Activated CD8-positive, alpha-beta memory T cell treated with anti-CD3 and anti-CD28 coated beads for 1 hour (primary cell): ENCODE measurements at regions not wholly inside any gene's neighbourhood (a gene's known extent, or its start where the extent isn't known, plus 50 kb on each side); places are given as distances from the start of the nearest gene placed in this dataset.

Experiments used
- DNase-seq, 2 donors: peaks; one replicate each; pipeline ENCODE4 v3.0.0-alpha.2; 2020; ENCODE audit warnings: low read depth in 1 of 2; ENCODE audit errors: extremely low read depth in 1 of 2

DNA sequence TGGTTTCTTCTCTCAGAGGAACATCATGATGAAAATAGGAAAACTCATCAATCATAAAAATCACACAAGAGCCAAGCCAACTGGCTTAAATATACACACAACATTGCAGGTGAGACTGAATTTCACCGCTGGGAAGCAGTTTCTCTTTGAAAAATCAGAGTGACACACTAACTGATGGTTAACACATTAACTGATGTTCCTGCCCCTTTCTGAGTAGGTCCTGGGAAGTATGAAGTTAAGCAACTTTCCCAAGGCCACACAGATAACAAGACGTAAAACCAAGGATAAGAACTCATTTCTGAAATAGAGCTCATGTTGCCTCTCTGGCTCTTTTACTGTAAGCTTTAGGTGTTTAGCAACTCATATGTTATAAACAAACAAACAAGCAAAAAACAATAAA is 813.7 kb upstream of the HS3ST1 start:
- DNase-seq = no peak

GRCh38 chr4:12239897-12240636 is 811.4 kb upstream of the HS3ST1 start:
- no peak for DNase-seq

GRCh38 chr4:12231098-12231497 is 802.4 kb upstream of the HS3ST1 start:
- DNase-seq = no peak

DNA sequence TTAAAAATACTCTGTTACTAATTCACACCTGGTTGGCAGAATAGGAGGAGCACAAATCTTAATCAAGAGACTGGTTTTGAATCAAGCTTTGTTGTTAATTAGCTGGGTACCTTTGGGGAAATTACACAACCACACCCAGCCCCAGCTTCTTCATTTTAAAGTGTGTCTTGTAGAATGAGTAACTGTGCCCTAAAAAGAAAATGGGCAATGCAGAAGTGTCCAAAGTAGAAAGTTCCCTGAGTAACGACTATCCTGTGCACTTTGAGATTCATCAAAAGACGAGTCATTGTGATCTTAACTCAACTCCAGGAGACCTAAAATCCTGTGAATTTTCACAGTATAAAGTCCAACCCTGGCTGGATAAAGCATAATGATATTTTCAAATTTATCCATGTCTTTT is 792.3 kb upstream of the HS3ST1 start:
- DNase-seq = no peak

DNA sequence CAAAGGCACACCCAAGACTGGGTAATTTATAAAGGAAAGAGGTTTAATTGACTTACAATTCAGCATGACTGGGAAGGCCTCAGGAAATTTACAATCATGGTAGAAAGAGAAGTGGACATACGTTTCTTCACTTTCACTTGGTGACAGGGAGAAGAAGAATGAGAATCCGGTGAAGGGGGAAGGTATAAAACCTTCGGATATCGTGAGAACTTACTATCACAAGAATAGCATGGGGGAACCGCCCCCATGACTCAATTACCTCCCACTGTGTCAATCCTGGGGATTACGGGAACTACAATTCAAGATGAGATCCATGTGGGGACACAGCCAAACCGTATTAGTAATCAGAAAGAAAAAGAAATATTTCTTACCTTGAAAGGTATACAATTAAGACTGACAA is 782.9 kb upstream of the HS3ST1 start:
- DNase-seq = no peak

DNA sequence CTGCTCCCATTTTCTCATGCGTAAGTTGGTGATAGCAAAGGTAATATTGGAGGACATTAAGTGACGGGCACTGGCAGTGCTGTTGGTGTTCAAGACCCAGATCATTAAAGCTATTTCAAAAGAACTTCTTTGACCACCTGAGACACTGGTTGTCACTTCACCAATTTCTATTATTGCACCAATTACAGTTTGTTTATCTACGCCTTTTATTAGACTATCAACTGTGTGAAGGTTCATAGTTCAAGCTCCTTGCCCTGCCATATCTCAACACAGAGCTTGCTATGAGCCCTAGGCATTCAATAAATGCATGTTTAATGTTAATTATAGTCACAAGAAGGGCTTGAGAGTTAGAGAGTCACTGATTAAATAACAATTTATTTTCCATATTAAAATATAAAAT is 778.7 kb upstream of the HS3ST1 start:
- no peak for DNase-seq

DNA sequence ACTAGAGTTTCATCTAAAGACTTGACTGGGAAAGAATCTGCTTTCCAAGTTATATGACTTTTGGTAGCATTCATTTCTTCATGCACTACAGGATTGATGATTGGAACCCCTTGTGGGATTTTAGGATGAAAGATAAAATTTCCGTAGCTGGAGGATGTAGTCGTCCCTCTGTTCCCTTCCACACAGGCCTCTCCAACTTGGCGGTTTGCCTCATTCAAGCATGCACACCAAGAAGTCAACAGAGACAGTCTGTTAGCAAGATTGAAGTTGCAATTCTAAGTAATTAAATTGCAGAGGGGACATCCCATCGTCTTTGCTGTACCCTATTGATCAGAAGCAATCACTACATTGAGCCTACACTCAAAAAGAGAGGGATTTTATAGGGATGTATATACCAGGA is 777.4 kb upstream of the HS3ST1 start:
- DNase-seq = no peak

DNA sequence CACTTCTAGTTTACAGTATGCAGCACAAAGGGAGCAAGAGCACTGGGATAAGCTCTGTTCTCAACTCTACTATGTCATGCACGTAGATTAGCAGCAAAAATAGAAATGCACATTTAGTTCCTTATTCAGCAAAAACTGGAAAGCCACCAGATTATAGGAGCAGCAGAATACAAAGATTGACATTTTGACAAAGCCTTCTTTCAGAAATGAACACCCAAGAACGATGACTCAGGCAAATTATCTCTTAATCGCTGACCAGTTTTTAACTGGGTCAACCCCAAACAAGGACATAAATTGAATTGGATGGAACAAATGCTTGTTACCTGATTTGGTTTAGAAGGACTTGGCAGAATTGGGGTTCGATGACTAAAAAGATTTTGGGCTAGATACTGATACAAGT is 775.3 kb upstream of the HS3ST1 start:
- DNase-seq = no peak

DNA sequence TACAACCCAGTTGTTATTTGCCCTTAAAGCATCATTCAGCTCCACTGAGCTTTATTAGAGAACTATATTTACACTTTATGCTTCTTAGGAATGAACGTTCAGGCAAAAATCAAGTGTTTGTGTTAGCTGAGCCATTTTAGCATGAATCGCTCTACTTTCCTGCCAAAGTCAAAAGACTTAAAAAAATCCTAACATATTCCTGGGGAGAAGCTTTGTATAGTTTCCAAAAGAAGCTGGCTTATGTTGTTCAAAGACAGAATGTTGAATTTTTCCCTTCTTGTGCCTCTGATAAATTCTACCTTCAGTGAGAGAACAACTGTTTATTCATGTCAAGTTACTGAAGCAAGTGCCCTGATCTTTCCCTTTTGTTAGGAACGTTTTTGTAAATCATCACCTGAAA is 771.5 kb upstream of the HS3ST1 start:
- no peak for DNase-seq

DNA sequence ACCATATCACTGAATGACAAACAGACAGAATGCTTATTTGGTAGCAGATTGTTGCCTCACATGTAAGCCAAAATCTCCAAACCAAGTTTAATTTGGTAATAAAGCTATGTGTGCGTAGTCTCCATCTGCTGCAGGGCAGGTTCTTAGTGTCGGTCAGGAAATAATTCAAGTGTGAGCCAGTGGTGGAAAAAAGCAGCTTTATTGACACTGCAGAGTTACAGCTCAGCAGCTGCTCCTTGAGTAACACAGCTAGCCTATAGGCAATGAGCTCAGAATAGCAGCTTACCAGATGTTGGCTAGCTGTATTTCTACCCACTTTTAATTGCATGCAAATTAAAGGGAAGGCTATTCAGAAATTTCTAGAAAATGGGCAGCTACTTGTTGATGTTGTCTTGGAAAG is 757.8 kb upstream of the HS3ST1 start:
- DNase-seq = no peak

GRCh38 chr4:12178614-12179610 is 750.2 kb upstream of the HS3ST1 start:
- no peak for DNase-seq

- DNase-seq = no peak
Measured at GRCh38 chr4:12177416-12177815, 748.7 kb upstream of the HS3ST1 start.

GRCh38 chr4:12173496-12173895 is 744.8 kb upstream of the HS3ST1 start:
- DNase-seq = no peak

GRCh38 chr4:12172198-12172973 is 743.7 kb upstream of the HS3ST1 start:
- no peak for DNase-seq

DNA sequence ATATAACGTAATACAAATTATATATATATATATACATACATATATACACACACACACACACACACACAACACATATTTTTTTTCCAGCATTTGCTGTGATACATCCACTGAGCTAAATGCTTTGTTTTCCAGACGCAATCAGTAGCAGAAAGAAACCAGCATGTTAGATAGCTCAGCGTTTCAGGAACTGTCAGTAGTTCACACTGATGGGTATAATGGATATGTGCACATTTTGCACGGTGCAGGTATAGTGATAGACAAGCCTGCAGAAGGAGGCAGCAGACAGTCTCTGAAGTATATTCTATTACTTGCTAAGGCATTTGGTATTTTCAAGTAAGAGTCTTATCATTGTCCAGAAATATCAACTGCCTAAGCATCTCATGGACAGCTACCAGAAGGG is 741.6 kb upstream of the HS3ST1 start:
- DNase-seq = no peak

DNA sequence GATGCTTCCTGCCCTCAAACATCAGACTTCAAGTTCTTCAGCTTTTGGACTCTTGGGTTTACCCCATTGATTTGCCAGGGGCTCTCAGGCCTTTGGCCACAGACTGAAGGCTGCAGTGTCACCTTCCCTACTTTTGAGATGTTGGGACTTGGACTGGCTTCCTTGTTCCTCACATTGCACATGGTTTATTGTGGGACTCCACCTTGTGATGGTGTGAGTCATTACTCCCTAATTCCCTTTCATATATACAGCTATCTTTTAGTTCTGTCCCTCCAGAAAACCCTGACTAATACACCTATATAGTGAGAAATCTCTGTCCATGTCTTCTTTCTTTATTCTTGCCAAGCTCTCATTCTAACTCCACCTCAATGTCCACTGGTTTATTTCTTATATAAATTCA is 736.9 kb upstream of the HS3ST1 start:
- no peak for DNase-seq

DNA sequence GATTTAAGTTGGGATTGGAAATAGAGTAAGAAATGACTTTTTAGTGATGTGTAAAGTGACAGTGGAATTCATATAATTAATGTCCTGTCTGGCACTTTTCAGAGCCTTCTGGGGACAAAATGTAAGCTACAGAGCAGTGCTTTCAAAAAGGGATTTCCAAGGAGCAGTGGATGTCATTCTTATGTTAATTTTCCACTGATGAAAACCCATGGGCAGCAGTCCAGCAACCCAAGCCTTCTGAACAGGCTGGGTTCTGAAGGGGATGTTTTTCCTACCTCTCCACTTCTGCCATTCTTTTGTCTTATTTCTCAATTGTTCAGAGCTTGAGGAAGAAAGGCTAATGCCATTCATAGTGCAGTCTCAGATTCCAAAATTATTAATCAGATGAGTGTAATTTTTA is 717.6 kb upstream of the HS3ST1 start:
- no peak for DNase-seq

DNA sequence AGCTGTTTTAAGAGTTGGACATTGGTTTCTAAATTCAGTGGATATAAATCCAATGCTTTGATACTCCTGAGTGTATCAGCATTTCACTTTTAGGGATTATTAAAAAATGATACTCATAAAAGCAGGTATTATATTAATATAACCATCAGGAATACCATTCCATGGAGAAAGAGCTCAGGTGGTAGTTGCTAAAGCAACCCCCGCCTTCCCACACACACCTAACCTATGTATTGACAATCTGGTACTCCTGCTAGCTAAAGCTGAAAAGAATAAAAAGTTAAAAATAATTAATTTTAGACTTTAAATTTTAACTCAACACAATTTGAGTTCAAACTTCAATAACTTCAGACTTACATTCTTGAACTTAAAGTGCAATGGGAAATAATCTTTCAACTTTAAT is 717.1 kb upstream of the HS3ST1 start:
- no peak for DNase-seq

DNA sequence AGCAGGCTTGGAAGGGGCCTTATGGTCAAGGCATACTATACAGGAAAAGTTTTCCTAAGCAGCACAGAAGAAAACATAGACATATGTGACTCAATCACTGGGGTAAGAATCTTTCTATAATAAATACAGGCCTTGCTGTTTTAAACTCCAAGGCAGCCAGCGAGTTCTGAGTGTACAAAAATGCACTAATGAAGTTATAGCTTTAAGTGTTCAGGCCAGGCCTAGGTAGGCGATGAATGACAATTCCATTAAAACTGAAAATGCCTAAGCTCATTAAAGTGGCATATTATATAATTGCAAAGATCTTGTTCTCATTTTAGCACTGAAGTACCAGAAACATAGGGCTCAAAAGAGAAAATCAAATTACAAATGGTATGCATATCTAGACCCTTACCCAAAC is 716.4 kb upstream of the HS3ST1 start:
- DNase-seq = no peak

DNA sequence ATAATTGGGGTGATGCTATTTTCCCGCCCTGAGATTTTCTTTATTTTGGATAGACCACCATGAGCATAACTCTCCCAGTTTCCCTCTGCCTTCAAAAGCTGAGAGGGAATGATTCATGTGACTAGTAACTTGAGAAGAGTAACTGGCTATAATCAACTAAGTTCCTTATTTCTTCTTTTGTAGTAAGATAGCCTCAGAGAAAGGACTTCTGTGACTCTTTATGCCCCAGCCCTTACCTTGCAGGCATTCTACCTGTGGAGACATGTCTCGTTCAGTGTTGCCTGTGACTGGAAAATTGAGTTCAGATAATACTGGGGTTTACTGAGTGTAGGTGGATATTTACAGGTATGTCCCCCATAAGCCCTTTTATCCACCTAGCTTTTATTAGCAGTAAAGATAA is 715.4 kb upstream of the HS3ST1 start:
- DNase-seq = no peak

DNA sequence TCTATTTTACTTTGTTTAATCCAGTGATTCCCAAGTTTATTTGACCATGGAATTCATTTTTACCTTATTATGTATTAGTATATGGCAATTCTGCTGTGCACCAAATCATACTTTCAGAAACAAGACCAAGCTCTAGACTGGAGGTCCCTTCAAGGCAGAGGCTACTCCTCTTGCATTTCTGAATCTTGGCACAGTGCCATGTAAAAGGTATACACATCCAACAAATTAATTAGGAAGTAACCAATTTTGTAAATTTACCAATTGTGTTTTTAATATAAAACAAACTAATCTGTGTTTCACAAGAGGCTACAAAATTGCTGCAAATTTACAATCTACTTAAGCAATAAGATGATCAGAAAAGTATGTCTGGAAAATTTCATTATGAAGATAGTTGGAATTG is 712.2 kb upstream of the HS3ST1 start:
- no peak for DNase-seq
